SW 1271 (cell line): ENCODE measurements at regions not wholly inside any gene's neighbourhood (a gene's known extent, or its start where the extent isn't known, plus 50 kb on each side); places are given as distances from the start of the nearest gene placed in this dataset.
"Not testable (repeated sequence)": the region's sequence is repeated elsewhere in the genome, so short reads cannot be mapped to it uniquely, and the experiment has no call there.

ENCODE experiments used
- DNase-seq, 2 experiments: peaks; one replicate each; lab custom pipeline; 2025; lab: John Stamatoyannopoulos, UW

DNA sequence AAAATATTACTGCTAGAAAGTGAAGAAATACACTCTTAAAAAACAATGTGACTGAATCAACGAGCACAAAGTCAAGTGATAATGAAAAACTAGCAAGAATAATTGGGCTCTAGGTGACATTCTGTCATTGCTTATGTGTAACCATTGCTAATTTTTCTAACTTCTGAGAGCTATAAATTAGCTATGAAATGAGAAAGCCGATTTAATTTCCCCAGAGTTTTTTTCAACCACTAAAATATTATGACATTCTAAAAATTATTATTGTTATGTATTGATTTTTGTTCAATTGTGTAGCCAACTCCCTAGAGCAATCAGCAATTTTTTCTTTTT is 458.6 kb upstream of the ATXN8OS start:
- no peak for DNase-seq

- no peak for DNase-seq
Observed at GRCh38 chr13:69648340-69649062, 459.1 kb upstream of the ATXN8OS start.

- no peak for DNase-seq
Observed at GRCh38 chr13:69644447-69644846, 463.2 kb upstream of the ATXN8OS start.

DNA sequence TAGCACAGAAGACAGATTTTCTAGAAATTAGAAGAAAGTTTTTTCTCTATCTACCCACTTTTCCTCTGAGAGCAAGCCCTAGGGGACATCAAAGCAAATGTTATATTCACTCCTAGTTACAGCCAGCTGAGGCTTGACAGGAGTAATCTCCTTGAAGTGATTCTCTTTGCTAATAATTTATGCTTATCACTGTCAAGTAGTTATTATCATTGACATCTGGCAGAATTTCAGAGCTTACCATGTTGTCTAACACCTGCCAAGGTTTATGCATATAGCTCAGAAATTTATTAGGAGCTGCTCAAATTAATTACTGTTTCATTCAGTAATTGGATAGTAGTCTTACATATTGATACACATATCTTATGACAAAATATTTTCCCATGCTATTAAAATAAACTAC is 465.9 kb upstream of the ATXN8OS start:
- DNase-seq: no peak

- DNase-seq: no peak
Observed at GRCh38 chr13:69633044-69633443, 474.6 kb upstream of the ATXN8OS start.

DNA sequence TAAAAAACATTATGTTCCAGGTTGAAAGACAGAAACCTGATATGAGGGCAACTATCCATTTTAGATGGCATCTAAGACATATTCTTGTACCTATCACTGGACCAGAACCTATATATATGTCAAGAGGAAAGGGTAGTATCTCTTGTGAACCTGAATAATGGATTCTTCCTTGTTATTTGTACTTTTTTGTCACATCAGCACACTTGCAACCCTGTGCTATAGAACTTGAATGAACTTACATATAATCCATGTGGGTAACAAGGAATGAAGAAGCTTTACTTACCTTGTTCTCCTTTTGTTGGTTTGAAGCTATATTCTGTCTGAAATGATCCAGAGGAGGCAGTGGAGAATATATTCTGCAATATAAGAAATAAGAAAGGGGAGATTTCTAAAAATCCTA is 483.7 kb upstream of the ATXN8OS start:
- DNase-seq: no peak

- no peak for DNase-seq
Observed at GRCh38 chr13:69619651-69620050, 488.0 kb upstream of the ATXN8OS start.

- no peak for DNase-seq
Observed at GRCh38 chr13:69618838-69619237, 488.8 kb upstream of the ATXN8OS start.

DNA sequence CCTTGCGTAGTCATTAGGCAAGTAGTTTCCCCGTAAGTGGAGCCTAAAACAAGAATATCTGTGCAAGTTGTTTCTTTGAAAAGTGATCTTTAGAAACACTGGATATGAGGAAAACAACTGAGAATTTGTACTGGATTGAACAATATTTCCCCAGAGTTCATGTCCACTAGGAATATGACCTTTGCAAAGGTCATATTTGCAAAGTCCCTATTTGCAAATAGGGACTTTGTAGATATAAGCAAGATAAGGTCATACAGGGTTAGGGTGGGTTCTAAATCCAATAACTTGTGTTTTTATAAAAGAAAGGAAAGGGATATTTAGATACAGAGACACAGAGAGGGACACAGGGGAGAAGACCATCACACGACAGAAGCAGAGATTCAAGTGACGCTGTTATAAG is 489.2 kb upstream of the ATXN8OS start:
- DNase-seq: no peak

GRCh38 chr13:69617587-69617986 is 490.0 kb upstream of the ATXN8OS start:
- DNase-seq: no peak

DNA sequence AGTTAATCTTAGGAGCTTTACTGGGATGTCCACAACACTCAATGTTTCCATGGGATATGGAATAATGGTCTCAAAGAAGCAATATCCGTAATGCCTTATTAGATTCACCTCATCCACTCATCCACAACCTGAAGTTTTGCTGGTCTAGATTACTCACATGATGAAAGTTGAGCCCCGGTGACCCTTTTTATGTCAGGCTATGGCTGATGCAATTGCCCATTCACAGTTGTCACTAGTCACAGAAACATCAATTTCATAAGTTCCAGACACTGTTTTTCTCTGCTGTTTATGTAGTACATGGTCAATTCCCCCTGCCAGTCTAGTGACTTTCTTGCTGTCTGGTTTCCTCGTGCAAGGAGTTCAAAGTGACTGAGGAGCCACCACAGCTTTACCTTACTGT is 491.2 kb upstream of the ATXN8OS start:
- no peak for DNase-seq

GRCh38 chr13:69615055-69615454 is 492.6 kb upstream of the ATXN8OS start:
- not testable (repeated sequence) for DNase-seq

DNA sequence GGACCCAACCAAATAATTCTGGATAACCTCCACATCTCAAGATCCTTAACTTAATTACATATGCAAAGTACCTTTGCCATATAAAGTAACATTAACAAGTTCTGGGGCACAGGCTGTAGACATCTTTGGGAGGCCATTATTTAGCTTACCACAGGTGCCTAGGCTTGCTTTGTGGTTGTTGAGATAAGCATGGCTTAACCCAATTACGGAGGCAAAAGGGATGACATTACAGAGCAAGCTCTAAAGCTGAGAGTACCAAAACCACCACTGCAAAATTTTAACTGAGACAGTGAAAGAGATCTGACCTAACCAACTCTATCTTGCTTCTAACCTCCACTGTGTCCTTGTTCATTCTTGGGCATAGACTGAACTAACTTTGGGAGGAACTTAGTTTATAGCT is 502.9 kb upstream of the ATXN8OS start:
- no peak for DNase-seq

- DNase-seq: no peak
Observed at GRCh38 chr13:69603144-69603853, 504.3 kb upstream of the ATXN8OS start.

- no peak for DNase-seq
Observed at GRCh38 chr13:69601661-69602060, 506.0 kb upstream of the ATXN8OS start.

DNA sequence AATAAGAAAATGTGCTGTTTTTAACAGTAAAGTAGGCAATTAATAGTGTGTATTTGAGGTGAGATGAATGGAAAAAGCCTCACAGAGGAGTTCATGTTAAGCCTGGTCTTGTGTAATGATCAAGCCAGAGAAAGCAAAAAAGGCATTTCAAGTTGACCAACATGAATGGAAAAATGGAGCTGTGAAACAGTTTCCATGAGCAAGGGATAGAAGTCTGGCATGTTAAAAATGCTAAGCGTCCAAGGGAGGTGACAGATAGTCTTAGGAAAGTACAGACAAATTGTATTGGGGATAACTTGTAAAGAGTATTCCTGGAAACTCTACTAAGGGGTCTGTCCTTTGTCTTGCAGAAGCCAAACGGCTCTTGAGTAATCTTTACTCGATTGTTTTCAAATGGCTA is 506.8 kb upstream of the ATXN8OS start:
- DNase-seq: no peak

DNA sequence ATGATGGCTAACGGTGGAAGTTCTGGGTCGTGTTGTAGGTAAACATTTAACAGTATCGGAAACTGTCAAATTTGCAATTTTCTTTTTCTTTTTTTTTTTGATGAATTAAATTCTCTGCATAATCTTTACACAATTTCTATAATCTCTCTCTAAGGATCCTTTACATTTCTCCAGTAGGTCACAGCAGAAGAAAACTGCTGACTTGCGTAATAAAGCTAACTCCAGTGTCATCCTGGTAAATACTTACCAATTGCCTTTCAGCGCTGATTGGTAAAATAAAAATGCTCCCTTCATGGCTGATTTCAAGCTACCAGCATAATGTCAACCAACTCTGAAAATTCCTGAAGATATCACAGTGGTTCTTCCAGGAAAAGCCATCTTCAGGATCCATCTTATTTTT is 510.5 kb upstream of the ATXN8OS start:
- DNase-seq: no peak

DNA sequence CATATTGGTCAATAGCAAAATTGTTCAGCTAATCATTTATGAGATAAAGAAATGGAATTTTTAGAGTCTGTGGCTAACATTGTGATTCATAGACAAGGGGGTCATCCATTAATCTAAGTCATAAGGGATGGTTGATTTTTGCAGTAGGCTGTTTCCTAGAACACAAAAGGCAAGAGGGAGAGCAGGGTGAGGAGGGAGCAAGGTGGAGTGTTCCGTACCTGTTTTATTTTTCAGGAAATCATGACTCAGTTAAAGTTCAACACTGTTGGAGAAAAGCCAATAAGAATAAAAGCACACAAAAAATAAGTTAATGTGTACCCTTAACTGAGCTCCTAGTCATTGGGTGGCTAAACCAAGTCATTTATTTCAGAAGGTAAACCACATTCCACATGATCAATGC is 512.4 kb upstream of the ATXN8OS start:
- no peak for DNase-seq

DNA sequence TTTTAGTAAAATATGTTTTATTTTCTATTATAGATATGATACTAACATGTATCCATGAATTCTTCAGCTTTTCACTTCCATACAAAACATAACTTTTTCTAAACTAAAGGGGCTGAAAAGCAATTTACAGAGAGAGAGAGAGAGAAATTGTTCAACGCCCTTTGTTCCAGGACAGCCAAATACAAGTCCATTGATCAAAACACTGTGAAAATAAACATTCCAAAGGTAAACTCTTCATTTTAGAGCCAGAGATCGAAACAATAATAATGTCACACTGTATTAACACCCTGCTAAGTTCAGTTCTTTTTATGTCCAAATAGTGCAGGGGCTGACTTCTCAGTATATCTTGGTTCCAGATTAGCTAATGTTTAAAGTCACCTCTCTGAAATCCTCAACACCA is 516.2 kb upstream of the ATXN8OS start:
- DNase-seq: no peak

DNA sequence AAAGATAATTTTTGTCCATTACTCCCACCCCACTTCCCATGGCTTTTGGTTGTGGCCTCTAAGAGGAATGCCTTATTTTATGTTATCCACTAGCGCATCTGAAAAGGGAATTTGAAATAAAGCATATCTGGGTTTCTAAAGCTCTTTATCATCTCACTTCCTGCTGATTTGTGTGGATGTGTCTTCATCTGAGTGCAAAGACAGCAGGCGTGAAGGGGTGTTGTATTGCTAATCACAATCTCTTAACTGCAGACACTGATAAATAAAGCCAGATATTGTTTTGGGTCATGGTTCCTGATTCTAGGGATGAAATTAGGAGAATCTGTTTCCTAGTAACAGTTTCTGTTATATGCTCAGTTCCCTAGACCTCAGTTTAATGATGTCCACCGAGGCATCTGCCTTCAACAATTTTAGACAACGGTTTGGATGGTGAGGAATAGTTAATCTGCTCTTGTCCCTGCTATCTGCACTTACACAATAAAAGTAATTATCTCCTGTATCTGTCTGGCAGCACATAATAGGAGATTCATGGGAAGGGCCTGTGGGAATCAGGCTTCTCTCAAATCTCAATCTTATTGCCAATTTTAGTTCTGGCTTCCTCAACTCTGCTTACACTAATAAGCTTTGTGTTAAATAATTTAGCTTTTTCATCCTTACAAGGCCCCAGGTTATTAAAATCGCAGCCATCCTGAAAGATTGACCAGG is 517.9 kb upstream of the ATXN8OS start:
- no peak for DNase-seq

DNA sequence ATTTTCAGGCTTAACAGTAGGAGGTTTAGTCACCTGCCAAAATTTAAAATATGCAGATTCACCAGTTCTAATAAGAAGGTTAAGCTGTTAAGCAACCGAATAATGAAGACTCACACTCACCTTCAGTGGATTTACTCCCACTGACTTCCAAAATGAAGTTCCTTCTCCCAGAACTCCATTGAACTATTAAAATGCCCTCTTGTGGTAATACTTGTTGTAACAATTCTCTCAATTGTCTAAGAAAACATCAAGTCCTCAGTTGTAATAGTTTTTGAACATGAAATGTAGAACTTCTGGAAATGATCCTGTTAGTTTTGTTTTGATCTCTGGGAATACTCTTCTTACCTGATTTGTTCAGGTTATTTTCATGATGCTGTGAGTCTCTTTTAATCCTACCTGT is 522.0 kb upstream of the ATXN8OS start:
- peak in 1 of 2 experiments; percentile 7 for DNase-seq

- no peak for DNase-seq
Observed at GRCh38 chr13:69580255-69580654, 527.4 kb upstream of the ATXN8OS start.

DNA sequence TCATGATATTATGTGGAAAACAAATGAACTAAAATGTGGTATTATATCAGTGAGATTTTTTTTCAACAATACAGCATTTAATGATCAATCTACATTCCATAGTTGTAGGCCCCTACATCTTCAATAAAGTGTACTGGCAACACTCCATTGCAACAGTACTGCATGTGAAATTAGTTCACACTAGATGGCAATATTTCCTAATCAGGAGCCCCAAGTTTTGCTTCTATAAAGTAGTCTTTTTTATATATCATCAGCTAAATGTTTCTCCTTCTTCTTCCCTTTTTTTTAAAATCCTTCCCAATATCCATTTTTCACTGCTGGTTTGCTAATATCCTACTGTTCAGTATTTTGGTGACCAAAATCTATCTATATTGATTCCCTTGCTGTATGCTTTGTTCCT is 528.3 kb upstream of the ATXN8OS start:
- DNase-seq: peak in 1 of 2 experiments; percentile 1
